LoVo (cell line): ENCODE measurements at regions not wholly inside any gene's neighbourhood (a gene's known extent, or its start where the extent isn't known, plus 50 kb on each side); places are given as distances from the start of the nearest gene placed in this dataset.
"Not testable (repeated sequence)": the region's sequence is repeated elsewhere in the genome, so short reads cannot be mapped to it uniquely, and the experiment has no call there.

Experiments
- DNase-seq: peaks from one replicate; pipeline ENCODE4 v3.0.0-alpha.2; 2016; ENCODE audit warnings: low spot score

- DNase-seq: not testable (repeated sequence)
Observed at GRCh38 chr21:10366210-10366609, 155.2 kb upstream of the TPTE start.

GRCh38 chr21:10367586-10367985, 153.8 kb upstream of the TPTE start:
- not testable (repeated sequence) for DNase-seq

- not testable (repeated sequence) for DNase-seq
Observed at GRCh38 chr21:10368323-10368798, 153.0 kb upstream of the TPTE start.

DNA sequence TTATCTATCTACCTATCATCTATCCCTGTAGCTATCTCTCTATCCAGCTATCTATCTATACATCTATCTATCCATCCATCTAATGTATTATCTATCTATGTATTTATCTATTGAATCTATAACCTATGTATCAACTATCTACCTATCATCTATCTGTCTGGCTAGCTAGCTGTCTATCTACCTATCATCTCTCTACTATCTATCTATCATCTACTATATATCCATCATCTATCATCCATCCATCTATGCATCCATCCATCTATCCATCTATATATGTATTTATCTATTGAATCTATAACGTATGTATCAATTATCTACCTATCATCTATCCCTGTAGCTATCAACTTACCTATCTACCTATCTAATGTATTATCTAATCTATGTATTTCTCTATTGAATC, 152.1 kb upstream of the TPTE start:
- DNase-seq: not testable (repeated sequence)

GRCh38 chr21:10377758-10378157, 143.6 kb upstream of the TPTE start:
- DNase-seq: not testable (repeated sequence)

GRCh38 chr21:10379816-10380215, 141.6 kb upstream of the TPTE start:
- not testable (repeated sequence) for DNase-seq

GRCh38 chr21:10381687-10382060, 139.7 kb upstream of the TPTE start:
- not testable (repeated sequence) for DNase-seq

- not testable (repeated sequence) for DNase-seq
Observed at GRCh38 chr21:10382135-10382534, 139.2 kb upstream of the TPTE start.

DNA sequence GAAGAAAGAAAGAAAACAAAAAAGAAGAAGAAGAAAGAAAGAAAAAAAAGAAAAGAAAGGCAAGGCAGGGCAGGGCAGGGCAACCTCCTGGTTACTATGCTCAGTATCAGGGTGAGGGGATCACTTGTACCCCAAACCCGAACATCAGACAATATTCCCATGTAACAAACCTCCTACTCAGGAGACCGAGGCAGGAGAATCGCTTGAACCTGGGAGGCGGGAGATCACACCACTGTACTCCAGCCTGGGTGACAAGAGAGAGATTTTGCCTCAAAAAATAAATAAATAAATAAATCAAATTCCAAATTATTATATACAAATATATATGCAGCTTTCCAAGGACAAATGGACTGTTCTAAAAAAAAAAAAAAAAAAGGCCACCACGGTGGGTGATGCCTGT, 138.8 kb upstream of the TPTE start:
- DNase-seq: not testable (repeated sequence)

- not testable (repeated sequence) for DNase-seq
Observed at GRCh38 chr21:10383571-10383970, 137.8 kb upstream of the TPTE start.

DNA sequence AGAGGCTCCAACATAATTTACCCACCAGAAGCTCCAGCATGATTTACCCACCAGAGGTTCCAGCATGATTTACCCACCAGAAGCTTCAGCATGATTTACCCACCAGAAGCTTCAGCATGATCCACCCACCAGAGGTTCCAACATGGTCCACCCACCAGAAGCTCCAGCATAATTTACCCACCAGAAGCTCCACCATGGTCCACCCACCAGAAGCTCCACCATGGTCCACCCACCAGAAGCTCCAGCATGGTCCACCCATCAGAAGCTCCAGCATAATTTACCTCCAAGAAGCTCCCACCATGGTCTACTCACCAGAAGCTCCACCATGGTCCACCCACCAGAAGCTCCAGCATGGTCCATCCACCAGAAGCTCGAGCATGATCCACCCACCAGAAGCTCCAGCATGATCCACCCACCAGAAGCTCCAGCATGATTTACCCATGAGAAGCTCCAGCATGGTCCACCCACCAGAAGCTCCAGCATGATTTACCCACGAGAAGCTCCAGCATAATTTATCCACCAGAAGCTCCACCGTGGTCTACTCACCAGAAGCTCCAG, 137.0 kb upstream of the TPTE start:
- DNase-seq: not testable (repeated sequence)

DNA sequence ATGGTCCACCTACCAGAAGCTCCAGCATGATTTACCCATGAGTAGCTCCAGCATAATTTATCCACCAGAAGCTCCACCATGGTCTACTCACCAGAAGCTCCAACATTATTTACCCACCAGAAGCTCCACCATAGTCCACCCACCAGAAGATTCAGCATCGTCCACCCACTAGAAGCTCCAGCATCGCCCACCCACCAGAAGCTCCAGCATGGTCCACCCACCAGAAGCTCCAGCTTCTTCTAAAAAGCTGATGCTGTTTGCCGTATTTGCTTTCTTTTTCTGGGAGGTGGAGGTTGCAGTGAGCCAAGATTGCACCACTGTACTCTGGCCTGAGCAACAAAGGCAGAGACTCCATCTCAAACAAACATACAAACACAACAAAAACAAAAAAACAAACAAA, 136.2 kb upstream of the TPTE start:
- not testable (repeated sequence) for DNase-seq

- DNase-seq: not testable (repeated sequence)
Observed at GRCh38 chr21:10385898-10386527, 135.4 kb upstream of the TPTE start.

GRCh38 chr21:10387692-10388450, 133.5 kb upstream of the TPTE start:
- not testable (repeated sequence) for DNase-seq

GRCh38 chr21:10388625-10389024, 132.8 kb upstream of the TPTE start:
- not testable (repeated sequence) for DNase-seq

DNA sequence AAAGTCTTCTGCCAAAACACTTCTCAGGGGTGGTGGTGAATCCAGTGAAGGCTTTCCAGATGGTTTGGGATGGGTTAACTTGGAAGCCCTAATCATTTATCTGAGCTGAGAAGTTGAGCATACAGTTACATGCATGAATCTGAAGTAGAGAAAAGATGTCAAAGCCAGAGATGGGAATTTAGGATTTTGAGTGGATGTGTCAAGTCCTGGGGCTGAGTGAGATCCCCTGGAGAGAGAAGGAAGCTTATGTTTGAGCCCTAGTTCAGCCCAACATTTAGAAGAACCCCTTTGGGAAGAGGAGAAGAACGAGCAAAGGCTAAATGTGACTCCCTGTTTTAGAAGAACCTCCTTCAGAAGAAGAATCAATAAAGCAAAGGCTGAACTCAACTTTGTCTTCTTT, 129.1 kb upstream of the TPTE start:
- DNase-seq: not testable (repeated sequence)

- not testable (repeated sequence) for DNase-seq
Observed at GRCh38 chr21:10395963-10396362, 125.4 kb upstream of the TPTE start.

GRCh38 chr21:10397495-10397915, 123.9 kb upstream of the TPTE start:
- not testable (repeated sequence) for DNase-seq

DNA sequence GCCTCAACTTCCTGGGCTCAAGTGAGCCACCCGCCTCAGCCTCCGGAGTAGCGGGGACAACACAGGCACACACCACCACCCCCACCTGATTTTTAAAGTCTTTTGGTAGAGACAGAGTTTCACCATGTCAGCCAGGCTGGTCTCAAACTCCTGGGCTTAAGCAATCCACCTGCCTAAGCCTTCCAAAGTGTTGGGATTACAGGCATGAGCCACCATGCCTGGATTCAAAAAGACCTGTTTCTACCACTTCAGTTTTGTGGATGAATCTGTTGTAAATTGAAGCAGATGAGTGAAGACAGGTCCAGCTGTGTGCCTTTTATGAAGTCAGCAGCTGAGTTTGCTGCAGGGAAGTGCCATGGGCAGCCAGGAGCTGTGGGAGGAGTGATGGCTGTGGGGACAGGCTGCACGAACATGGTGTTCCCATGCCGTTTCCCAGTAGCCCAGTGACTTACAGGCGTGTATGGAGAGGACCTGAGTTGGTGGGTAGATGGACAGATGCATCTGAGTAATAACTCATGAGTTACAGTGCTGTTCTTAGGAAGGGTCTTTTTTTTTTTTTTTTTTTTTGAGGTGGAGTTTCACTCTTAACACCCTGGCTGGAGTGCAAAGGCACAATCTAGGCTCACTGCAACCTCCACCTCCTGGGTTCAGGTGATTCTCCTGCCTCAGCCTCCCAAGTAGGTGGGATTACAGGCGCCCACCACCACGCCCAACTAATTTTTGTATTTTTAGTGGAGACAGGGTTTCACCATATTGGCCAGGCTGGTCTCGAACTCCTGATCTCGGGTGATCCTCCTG, 122.5 kb upstream of the TPTE start:
- DNase-seq: not testable (repeated sequence)

DNA sequence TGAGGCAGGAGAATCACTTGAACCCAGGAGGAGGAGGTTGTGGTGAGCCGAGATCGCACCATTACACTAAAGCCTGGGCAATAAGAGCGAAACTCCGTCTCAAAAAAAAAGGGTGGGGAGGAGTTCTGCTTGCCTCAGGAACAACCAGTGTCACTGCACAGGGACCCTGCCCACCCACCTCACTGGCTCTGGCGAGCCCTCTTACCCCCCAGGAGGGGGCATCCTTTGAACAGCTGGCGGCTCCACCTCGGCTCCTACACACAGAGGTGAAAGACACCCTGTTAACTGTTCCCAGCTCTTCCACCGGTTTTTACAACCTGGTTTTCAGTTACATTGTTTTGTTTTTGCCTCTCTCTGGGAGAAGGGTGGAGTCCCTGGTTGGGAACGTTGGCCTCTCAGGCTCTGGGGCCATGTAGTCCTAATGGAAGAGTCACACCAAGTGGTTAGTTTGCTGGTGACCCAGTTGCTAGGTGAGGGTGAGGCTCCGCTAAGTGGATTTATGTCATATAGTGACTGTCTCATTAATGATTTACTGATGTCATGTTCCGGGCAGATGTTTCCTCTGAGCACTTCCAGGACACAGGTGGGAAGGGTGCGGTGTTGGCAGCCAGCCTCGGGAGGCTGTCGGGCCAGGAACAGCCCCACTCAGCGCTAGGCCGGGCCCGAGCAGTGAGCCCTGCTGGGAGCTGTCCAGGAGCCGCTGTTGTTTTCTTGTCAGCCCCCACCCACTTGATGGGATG, 120.6 kb upstream of the TPTE start:
- DNase-seq: not testable (repeated sequence)

DNA sequence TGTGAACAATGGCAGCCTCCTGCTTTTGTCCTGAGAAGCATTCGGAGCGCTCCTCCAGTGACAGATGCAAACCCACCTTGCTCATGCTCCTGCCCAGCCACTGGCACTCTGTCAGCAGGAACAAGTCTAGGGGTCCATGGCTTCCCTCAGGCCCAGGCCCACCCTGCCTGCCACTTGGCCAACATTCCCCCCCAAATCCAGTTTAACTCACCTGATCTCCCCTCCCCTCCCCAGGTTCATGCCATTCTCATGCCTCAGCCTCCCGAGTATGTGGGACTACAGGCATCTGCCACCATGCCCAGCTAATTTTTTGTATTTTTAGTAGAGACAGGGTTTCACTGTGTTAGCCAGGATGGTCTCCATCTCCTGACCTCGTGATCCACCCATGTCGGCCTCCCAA, 118.9 kb upstream of the TPTE start:
- DNase-seq: not testable (repeated sequence)
